Fibroblast of lung (primary cell): ENCODE measurements at regions not wholly inside any gene's neighbourhood (a gene's known extent, or its start where the extent isn't known, plus 50 kb on each side); places are given as distances from the start of the nearest gene placed in this dataset.

Experiments used
- EZH2 ChIP-seq: IDR thresholded peaks from 2 replicates; pipeline ENCODE4 v1.5.1; 2012; ENCODE audit warnings: low read length, control low read depth, mild to moderate bottlenecking; ENCODE audit errors: missing control alignments
- TF ChIP-seq, protein P1 (sequence below), 2 donors: IDR thresholded peaks in 1 of 2; conservative IDR thresholded peaks in 1 of 2; 1 replicate in 1 of 2; 2 replicates in 1 of 2; pipeline ENCODE4 v1.5.1; 2011 to 2012; ENCODE audit warnings: low read length in 2 of 2, control low read depth in 1 of 2, inconsistent platforms in 1 of 2, low read depth in 1 of 2, mild to moderate bottlenecking in 1 of 2

DNA sequence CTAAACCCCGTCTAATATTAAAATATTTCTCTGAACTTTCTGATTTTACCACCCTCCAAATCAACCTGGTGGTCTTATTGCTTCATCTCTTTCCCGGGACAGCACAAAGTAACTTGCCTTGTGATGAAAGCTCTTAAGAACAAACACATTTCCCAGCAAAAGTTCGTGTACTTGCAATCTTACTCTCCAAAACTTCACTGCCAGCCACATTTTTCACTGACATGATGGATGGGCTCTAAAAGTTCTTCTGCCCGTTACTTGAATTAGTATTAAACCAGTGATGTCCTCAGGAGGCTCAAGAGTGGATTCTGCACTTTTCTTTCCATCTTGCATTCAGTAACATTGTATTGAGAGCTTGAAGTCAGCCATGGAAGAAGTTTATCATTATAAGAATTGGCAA, 731.6 kb upstream of the GJE1 start:
- TF ChIP-seq, protein P1, sequence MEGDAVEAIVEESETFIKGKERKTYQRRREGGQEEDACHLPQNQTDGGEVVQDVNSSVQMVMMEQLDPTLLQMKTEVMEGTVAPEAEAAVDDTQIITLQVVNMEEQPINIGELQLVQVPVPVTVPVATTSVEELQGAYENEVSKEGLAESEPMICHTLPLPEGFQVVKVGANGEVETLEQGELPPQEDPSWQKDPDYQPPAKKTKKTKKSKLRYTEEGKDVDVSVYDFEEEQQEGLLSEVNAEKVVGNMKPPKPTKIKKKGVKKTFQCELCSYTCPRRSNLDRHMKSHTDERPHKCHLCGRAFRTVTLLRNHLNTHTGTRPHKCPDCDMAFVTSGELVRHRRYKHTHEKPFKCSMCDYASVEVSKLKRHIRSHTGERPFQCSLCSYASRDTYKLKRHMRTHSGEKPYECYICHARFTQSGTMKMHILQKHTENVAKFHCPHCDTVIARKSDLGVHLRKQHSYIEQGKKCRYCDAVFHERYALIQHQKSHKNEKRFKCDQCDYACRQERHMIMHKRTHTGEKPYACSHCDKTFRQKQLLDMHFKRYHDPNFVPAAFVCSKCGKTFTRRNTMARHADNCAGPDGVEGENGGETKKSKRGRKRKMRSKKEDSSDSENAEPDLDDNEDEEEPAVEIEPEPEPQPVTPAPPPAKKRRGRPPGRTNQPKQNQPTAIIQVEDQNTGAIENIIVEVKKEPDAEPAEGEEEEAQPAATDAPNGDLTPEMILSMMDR (conservative IDR thresholded peaks at IDR 0.05 in 1 of 2, IDR thresholded peaks at IDR 0.05 in 1 of 2; ENCODE audit: low read depth in 1 of 2, low read length in 2 of 2): no peak
- no peak for TF ChIP-seq EZH2
